Neural progenitor cell (in vitro differentiated cells): ENCODE measurements at regions not wholly inside any gene's neighbourhood (a gene's known extent, or its start where the extent isn't known, plus 50 kb on each side); places are given as distances from the start of the nearest gene placed in this dataset.

Source experiments
- CTCF ChIP-seq: fragments of 200-600 bp; sonication (generic); IDR thresholded peaks from 2 replicates; pipeline ENCODE4 v1.5.1; 2017; ENCODE audit warnings: antibody characterized with exemption, mild to moderate bottlenecking
- EZH2 ChIP-seq: fragments of 200-600 bp; sonication (generic); IDR thresholded peaks from 2 replicates; pipeline ENCODE4 v1.6.1; 2017; ENCODE audit warnings: antibody characterized with exemption, mild to moderate bottlenecking, moderate library complexity

- TF ChIP-seq EZH2 (no peak), CTCF (no peak)
These were observed 64.1 kb downstream of the KLF12 start for GRCh38 chr13:74070065-74070464.
